Fibroblast of skin of left quadriceps (primary cell): ENCODE measurements at regions not wholly inside any gene's neighbourhood (a gene's known extent, or its start where the extent isn't known, plus 50 kb on each side); places are given as distances from the start of the nearest gene placed in this dataset.
"Not testable (repeated sequence)": the region's sequence is repeated elsewhere in the genome, so short reads cannot be mapped to it uniquely, and the experiment has no call there.

Experiments
- DNase-seq, 2 experiments: peaks; one replicate each; pipeline ENCODE4 v3.0.0-alpha.2; 2013; ENCODE audit warnings: low read depth in 2 of 2

- DNase-seq, result no peak
Observed at GRCh38 chr17:65307961-65308316, 170.8 kb downstream of the RGS9 start.

GRCh38 chr17:65307081-65307960 lies 170.2 kb downstream of the RGS9 start:
- DNase-seq, result no peak

- DNase-seq, result no peak
Observed at GRCh38 chr17:65305778-65306177, 168.6 kb downstream of the RGS9 start.

GRCh38 chr17:65305116-65305515 lies 167.9 kb downstream of the RGS9 start:
- DNase-seq, result no peak

GRCh38 chr17:65301882-65302281 lies 164.7 kb downstream of the RGS9 start:
- not testable (repeated sequence) for DNase-seq

GRCh38 chr17:65301184-65301583 lies 164.0 kb downstream of the RGS9 start:
- no peak for DNase-seq

GRCh38 chr17:65297916-65298315 lies 160.7 kb downstream of the RGS9 start:
- no peak for DNase-seq

GRCh38 chr17:65297384-65297783 lies 160.2 kb downstream of the RGS9 start:
- peak; percentile 31 to 39 for DNase-seq

GRCh38 chr17:65294181-65294719 lies 157.1 kb downstream of the RGS9 start:
- peak; percentile 45 to 51 for DNase-seq

GRCh38 chr17:65293584-65294180 lies 156.5 kb downstream of the RGS9 start:
- no peak for DNase-seq

GRCh38 chr17:65292430-65292829 lies 155.3 kb downstream of the RGS9 start:
- DNase-seq, result no peak

GRCh38 chr17:65291301-65291700 lies 154.1 kb downstream of the RGS9 start:
- DNase-seq, result not testable (repeated sequence)

GRCh38 chr17:65290616-65291015 lies 153.4 kb downstream of the RGS9 start:
- no peak for DNase-seq

GRCh38 chr17:65290056-65290455 lies 152.9 kb downstream of the RGS9 start:
- no peak for DNase-seq

- DNase-seq, result peak; percentile 62 to 67
Observed at GRCh38 chr17:65287040-65287439, 149.9 kb downstream of the RGS9 start.

GRCh38 chr17:65283704-65284103 lies 146.5 kb downstream of the RGS9 start:
- DNase-seq, result no peak

GRCh38 chr17:65279456-65279855 lies 142.3 kb downstream of the RGS9 start:
- no peak for DNase-seq

GRCh38 chr17:65278820-65279184 lies 141.6 kb downstream of the RGS9 start:
- DNase-seq, result no peak

- DNase-seq, result no peak
Observed at GRCh38 chr17:65278050-65278819, 141.1 kb downstream of the RGS9 start.

- DNase-seq, result peak in 1 of 2 experiments; percentile 33
Observed at GRCh38 chr17:65277576-65277975, 140.4 kb downstream of the RGS9 start.
